ENCODE measurements at regions not wholly inside any gene's neighbourhood (a gene's known extent, or its start where the extent isn't known, plus 50 kb on each side); places are given as distances from the start of the nearest gene placed in this dataset.

GRCh38 chr5:133663397-133664054 is 51.2 kb upstream of the FSTL4 start:
- TF ChIP-seq CTCF (conservative IDR thresholded peaks at IDR 0.05 in 1 of 2, IDR thresholded peaks at IDR 0.05 in 1 of 2; ENCODE audit: extremely low read depth in 1 of 2, insufficient read depth in 1 of 2, low read depth in 1 of 2, low read length in 2 of 2) (no peak), EZH2 (IDR thresholded peaks at IDR 0.05; ENCODE audit: borderline replicate concordance, low read length) (no peak)
